SW 1271 (cell line): ENCODE measurements at regions not wholly inside any gene's neighbourhood (a gene's known extent, or its start where the extent isn't known, plus 50 kb on each side); places are given as distances from the start of the nearest gene placed in this dataset.

ENCODE experiments used
- DNase-seq, 2 experiments: peaks; one replicate each; lab custom pipeline; 2025; lab: John Stamatoyannopoulos, UW

DNA sequence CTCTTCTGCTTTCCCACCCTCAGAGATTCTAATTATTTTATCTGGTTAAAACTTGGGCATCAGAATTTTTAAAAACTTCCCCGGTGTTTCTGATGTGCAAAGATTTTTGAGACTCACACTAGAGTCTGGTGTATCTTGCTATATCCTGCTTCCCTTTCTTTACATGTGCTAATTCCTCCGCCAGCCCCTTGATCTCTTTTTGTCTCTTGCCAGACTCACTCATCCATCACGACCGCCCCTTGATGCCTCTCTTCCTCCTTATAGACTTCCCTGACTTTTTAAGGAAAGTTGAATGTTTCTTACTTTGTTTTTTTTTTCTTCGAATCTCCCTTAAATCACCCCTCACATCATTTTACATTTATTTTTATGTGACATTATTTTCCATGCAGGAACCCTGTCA lies 274.9 kb upstream of the PITX2 start:
- DNase-seq: no peak

DNA sequence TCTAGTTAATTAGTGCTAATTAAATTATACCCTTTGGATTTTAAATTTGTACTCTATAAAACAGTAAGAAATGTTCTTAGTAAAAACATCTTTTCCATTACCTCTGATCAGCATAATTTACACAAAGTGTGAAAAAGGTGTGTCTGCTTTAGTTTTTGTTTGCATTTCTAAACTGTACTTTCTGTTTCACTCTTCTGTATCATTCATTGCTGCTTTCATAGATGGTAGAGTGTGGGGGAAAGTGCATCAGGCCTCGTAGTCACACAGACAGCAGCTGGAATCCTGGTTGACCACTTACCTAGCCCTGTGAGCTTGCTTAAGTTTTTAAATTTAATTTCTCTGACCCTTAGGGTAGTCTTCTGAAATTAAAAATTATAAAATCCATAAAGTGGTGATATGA lies 275.4 kb upstream of the PITX2 start:
- DNase-seq: no peak

DNA sequence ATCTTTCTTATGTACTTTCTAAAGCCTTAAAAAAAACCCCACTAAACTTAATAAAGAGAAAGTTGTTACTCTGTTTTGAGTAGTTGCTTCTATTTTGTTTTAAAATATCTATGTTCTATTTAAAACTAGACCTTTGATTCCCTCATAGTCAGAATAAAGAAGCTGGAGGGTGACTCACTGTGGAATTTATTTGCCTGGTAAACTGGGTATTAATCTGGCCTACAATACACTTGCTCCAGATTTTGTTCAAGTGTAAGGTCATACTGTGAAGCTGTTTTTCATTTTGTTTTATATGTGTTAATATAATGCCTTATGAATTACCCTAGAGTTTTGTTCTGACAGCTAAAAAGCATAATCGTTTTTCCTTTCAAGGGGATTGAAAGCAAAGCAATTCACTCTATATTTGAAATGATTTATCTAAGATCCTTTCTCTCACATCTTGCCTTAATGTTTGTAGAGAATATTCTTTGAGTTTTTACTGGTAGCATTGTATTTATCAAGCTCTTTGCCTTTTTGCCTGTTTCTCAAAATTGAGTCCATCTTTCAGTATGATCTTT lies 277.4 kb upstream of the PITX2 start:
- DNase-seq: no peak

DNA sequence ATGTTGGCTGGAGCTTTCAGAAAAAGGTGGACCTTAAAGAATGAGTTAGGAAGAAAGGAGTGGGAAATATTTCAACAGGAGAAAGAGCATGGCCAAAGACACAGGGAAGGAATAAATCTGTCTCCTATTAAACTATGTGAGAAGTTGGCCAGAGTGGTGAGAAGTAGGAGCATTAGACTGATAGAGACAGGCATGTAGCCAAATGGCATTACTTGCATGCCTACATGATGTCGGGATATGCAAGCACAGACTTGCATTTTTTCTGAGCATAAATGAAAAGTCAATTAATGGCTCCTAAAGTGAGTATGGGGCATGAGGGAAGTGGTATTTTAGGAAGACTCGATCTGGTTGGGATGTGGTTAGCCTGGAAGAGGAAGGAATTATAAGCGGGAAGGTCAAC lies 279.6 kb upstream of the PITX2 start:
- no peak for DNase-seq

- DNase-seq: no peak
Measured at GRCh38 chr4:110904435-110905065, 281.7 kb upstream of the PITX2 start.

GRCh38 chr4:110905367-110905766 lies 282.5 kb upstream of the PITX2 start:
- no peak for DNase-seq

DNA sequence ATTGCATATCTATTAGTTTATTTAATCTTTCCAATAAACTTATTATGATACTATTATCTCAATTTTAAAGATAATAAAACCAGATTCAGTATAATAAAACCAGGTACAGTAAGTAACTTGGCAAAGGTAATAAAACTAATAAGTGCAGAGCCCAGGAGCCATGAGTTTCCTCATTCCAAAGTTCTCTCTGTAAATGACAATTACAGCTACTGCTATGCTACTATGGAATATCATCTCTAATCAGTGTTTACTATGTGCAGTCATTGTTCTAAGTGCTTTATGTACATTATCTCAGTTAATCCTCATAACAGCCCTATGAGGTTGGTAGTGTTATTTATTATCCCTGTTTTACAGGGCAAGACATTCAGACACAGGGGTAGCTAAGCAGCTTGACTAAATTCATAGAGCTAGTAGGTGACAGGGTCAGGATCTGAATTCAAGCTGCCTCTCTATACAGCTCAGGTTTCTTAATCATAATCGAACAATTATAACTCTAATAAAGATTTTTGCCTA lies 285.0 kb upstream of the PITX2 start:
- DNase-seq: no peak

DNA sequence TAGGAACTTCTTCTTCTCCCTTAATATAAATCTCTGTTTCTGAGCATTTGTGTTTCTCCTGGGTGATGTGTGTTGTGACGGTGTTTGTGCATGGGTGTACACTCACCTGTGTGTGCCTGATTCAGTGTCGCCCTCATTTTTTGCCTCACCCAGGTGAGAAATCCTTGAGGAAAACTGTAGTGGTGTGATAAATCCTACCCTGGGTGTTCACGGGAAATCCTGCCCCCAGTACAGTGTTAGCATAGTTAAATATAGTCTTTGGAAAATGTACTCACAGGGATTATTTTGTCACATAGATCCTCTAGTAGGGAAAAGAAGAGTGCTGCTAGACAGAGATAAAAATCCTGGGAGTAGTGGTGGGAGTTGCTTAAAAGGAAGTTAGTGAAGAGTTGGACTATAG lies 291.9 kb upstream of the PITX2 start:
- no peak for DNase-seq

DNA sequence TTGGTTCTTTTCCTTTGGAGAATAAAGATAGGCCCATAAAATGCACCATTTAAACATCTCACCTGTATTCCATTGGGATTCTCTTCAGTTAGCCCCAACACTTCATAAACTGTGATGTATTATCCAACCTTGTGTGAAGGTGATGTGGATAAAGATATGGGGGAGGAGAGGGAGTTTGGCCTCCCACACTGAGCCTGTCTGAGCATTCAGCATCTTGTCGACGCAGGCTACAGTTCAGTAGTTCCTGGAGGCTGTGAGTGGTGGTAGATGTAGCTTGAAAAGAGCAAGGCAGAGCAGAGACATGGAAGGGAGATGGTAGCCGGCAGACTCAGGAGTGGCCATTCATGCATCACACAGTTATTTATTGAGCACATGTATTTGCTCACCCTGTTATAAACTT lies 292.4 kb upstream of the PITX2 start:
- DNase-seq: no peak

GRCh38 chr4:110916505-110916904 lies 293.6 kb upstream of the PITX2 start:
- DNase-seq: no peak

DNA sequence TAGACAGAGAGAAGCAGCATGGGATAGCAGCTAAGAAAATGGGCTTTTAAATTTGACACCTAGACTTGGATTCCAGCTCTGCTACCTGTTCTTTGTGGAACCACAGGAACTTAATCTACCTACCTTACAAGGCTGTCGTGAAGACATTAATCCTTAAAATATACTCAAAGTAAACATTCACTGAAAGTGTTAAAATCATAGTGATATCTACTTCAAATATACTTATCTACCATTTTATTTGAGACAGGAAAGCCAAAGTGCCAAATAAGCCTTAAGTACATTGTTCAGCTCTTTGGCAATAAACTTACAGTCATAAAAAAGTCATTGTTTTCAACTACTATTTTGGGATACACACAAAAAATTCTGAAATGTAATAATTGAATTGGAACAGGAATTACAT lies 295.0 kb upstream of the PITX2 start:
- no peak for DNase-seq

GRCh38 chr4:110920990-110921389 lies 298.1 kb upstream of the PITX2 start:
- no peak for DNase-seq

GRCh38 chr4:110924761-110925160 lies 301.9 kb upstream of the PITX2 start:
- no peak for DNase-seq

DNA sequence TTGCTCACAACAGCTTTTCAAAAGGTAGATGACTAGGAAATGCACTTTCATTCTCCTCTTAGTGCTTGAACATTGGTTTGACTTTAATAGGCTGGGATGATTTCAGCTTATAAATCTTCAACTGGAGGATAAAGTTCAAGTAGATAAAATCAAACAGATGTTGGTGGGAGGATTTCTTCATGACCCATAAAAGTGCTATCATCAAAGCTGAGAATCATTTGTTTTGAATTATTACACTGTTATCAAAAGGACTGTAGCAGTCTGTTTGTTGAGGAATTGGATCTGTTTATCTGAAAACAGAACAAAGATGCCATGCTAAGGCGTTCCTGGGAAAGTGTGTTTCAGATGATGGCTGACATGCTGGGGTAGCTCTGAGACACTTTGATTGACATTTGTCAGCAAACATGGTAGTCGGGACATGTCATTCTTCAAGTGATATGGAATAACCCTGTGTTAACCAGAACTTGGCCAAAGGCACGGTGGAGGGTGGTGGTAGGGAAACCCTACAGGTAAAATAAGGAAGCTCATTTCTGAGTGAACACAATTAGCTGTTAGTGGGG lies 304.0 kb upstream of the PITX2 start:
- DNase-seq: no peak

DNA sequence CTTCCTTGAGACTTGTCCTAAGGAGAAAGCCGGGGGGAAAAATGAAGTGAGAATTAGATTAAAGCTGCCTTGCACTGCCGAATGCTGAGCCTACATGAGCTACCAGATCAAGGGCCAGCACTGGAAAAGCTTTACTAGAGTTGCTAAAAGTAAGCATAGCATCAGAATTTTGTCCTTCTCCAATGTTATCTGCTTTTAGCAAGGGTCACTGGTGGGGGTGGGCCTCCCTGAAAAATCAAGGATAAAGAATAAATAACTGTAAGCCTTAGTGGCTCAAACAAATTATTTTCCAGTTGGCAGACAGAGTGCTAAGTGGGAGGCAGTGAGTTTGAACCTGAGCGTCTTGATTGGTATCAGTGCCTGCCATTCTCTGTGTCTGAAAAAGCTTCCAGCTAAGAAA lies 310.5 kb upstream of the PITX2 start:
- DNase-seq: no peak

- no peak for DNase-seq
Measured at GRCh38 chr4:110944501-110944900, 321.6 kb upstream of the PITX2 start.

DNA sequence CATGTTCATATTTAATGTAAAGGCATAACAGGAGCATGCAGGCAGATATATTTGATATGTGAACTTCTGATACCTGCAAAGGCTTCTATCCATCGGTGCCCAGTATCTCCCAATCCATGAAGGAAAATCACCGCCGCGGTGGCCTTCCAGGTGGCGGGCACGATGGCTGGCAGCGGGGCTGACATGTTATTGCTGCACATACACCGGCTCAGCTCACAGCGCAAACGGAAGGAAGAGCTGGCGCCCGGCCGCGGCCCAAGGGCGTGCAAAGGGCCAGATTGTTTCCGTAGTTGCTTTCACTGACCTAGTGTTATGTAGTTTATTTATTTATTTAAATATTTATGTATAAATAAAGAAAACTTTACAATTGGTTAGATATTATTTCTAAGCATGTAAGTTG lies 322.7 kb upstream of the PITX2 start:
- no peak for DNase-seq

DNA sequence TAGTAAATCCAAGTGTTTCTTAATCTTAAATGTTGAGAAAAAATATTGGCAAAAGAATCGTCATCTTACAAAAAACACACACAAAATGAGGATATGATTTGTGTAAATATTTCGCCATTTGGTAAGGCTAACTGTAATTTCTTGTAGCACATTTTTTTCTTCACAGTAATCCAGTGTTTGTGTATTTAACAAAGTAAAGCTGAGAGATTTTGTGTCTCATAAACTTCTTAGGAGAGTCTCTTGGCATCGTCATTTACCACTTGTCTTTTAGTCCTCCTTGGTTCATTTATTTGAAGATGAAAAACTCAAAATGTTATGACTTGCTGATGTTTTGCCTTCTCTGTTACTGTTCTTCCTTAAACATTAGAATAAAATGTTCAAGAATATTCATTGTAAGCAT lies 326.7 kb upstream of the PITX2 start:
- DNase-seq: no peak

DNA sequence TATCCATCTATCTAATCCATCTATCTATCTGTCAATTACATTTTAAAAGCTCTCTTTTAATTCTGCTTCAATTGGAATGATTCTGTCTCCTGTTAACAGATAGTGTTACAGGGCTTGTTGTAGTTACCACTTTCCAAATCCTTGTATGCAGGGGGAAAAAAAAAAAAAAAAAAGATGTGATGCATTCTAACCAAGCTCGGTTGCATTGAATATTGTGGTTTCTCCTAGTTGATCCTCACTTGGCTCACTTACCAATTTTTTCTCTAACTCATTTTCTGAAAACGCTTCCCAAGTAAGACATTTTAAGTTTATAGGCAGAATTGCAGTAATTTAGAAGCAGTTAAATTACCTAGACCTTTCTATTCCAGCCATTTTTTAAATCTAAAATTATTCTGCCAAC lies 327.9 kb upstream of the PITX2 start:
- no peak for DNase-seq

- DNase-seq: no peak
Measured at GRCh38 chr4:110953191-110953590, 330.3 kb upstream of the PITX2 start.

GRCh38 chr4:110953898-110954297 lies 331.0 kb upstream of the PITX2 start:
- DNase-seq: no peak

GRCh38 chr4:110955748-110956147 lies 332.9 kb upstream of the PITX2 start:
- DNase-seq: no peak

DNA sequence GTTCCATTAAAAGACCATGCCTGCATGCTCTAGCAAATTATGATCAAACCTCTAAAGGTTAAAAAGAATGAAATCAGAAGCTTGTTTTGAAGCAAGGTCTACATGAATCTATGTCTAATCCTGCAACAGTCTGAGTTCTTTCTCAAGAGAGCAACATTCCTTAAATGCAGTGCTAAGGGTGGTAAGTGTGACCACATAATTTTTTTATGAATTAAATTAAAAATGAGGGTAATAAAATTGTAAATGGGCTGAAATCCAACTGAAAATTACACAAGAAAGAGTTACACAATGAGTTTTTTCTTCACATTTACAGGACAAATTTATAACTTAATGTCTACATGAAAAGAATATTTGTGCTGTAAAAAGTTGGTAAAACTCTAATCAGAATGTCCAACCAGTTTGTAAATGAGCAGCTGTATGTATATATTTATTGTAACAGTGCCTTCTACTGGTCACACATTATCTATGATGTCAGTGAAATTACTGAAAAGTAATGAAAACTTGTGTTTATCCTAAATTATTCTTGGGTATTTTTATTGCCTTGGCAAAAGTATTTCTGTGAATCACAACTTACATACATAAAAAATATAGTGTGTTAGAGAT lies 336.3 kb upstream of the PITX2 start:
- DNase-seq: no peak
